GM23338 (cell line): ENCODE measurements at regions not wholly inside any gene's neighbourhood (a gene's known extent, or its start where the extent isn't known, plus 50 kb on each side); places are given as distances from the start of the nearest gene placed in this dataset.

Experiments
- ATAC-seq: fragments of 200-7000 bp; cut with Tn5 transposase; 3 replicates; pipeline ENCODE4 v1.9.1; 2020
- DNase-seq: peaks from one replicate; pipeline ENCODE4 v3.0.0-alpha.2; 2015; ENCODE audit warnings: low spot score
- H2AFZ ChIP-seq: fragments of 200-600 bp; sonication (generic); 2 replicates; pipeline ENCODE4 v1.8.0; 2016; ENCODE audit warnings: antibody characterized with exemption, mild to moderate bottlenecking, moderate library complexity
- H3F3A ChIP-seq: fragments of 200-600 bp; sonication (generic); replicated peaks from 2 replicates; pipeline ENCODE4 v1.8.0; 2017; ENCODE audit warnings: antibody characterized with exemption, mixed run types, low read depth
- H3K27ac ChIP-seq: fragments of 200-600 bp; sonication (generic); 2 replicates; pipeline ENCODE4 v1.6.1; 2016; ENCODE audit warnings: low read depth
- H3K27me3 ChIP-seq: fragments of 200-600 bp; sonication (generic); 2 replicates; pipeline ENCODE4 v1.8.0; 2016; ENCODE audit warnings: mild to moderate bottlenecking, mixed run types, moderate library complexity; ENCODE audit not compliant: insufficient read depth
- H3K36me3 ChIP-seq: fragments of 200-600 bp; sonication (generic); 2 replicates; pipeline ENCODE4 v1.8.0; 2016; ENCODE audit warnings: mild to moderate bottlenecking; ENCODE audit not compliant: insufficient read depth
- H3K4me1 ChIP-seq: fragments of 200-600 bp; sonication (generic); 2 replicates; pipeline ENCODE4 v1.8.0; 2016; ENCODE audit warnings: mild to moderate bottlenecking, moderate library complexity; ENCODE audit not compliant: insufficient read depth
- H3K4me2 ChIP-seq: fragments of 200-600 bp; sonication (generic); 2 replicates; pipeline ENCODE4 v1.7.1; 2017; ENCODE audit warnings: mixed run types
- H3K4me3 ChIP-seq: fragments of 200-600 bp; sonication (generic); 2 replicates; pipeline ENCODE4 v1.6.1; 2016; ENCODE audit warnings: mixed run types
- H3K79me2 ChIP-seq: fragments of 200-600 bp; sonication (generic); replicated peaks from 2 replicates; pipeline ENCODE4 v1.8.0; 2017; ENCODE audit warnings: mild to moderate bottlenecking; ENCODE audit not compliant: insufficient read depth
- H3K9me2 ChIP-seq: fragments of 200-600 bp; sonication (generic); 2 replicates; pipeline ENCODE4 v1.8.0; 2017; ENCODE audit not compliant: insufficient read depth
- H4K20me1 ChIP-seq: fragments of 200-600 bp; sonication (generic); replicated peaks from 2 replicates; pipeline ENCODE4 v1.8.0; 2017; ENCODE audit warnings: mild to moderate bottlenecking; ENCODE audit not compliant: insufficient read depth
- H3K27ac Mint-ChIP-seq: 2 replicates; pipeline ENCODE4 v1.8.0; 2020; ENCODE audit warnings: inconsistent platforms, mild to moderate bottlenecking, moderate library complexity, mixed read lengths
- H3K27me3 Mint-ChIP-seq: 3 replicates; pipeline ENCODE4 v1.8.0; 2022; ENCODE audit warnings: low read depth, mild to moderate bottlenecking, moderate library complexity, mixed read lengths, inconsistent platforms; ENCODE audit not compliant: insufficient read depth, poor library complexity
- H3K36me3 Mint-ChIP-seq: 3 replicates; pipeline ENCODE4 v1.8.0; 2021; ENCODE audit warnings: low read depth, mild to moderate bottlenecking, inconsistent platforms, moderate library complexity, mixed read lengths
- H3K4me1 Mint-ChIP-seq: 3 replicates; pipeline ENCODE4 v1.8.0; 2020; ENCODE audit warnings: mild to moderate bottlenecking, inconsistent platforms, mixed read lengths
- H3K4me3 Mint-ChIP-seq: 3 replicates; pipeline ENCODE4 v1.8.0; 2021; ENCODE audit warnings: moderate library complexity, mild to moderate bottlenecking, inconsistent platforms, mixed read lengths
- H3K9me3 Mint-ChIP-seq: 3 replicates; pipeline ENCODE4 v1.8.0; 2020; ENCODE audit warnings: moderate library complexity, mild to moderate bottlenecking, inconsistent platforms, mixed read lengths
- CREB1 ChIP-seq: fragments of 250-450 bp; sonication (Bioruptor Pico); IDR thresholded peaks from 2 replicates; pipeline ENCODE4 v1.5.0; 2020; ENCODE audit warnings: low read depth, mild to moderate bottlenecking, moderate library complexity
- EZH2 ChIP-seq: fragments of 200-600 bp; sonication (generic); IDR thresholded peaks from one replicate; pipeline ENCODE4 v1.8.0; 2017; ENCODE audit warnings: antibody characterized with exemption, mild to moderate bottlenecking, low read depth; ENCODE audit not compliant: unreplicated experiment
- JUNB ChIP-seq: IDR thresholded peaks from one replicate; pipeline ENCODE4 v1.6.1; 2016; ENCODE audit warnings: antibody characterized with exemption; ENCODE audit not compliant: unreplicated experiment
- NANOG ChIP-seq: IDR thresholded peaks from 2 replicates; pipeline ENCODE4 v1.6.1; 2016; ENCODE audit warnings: antibody characterized with exemption, borderline replicate concordance
- POLR2AphosphoS5 ChIP-seq: IDR thresholded peaks from 2 replicates; pipeline ENCODE4 v1.6.1; 2016; ENCODE audit warnings: antibody characterized with exemption, low read depth
- STAT1 ChIP-seq: IDR thresholded peaks from one replicate; pipeline ENCODE4 v1.6.1; 2016; ENCODE audit warnings: antibody characterized with exemption; ENCODE audit not compliant: unreplicated experiment
- TF ChIP-seq, protein P1 (sequence below), 2 experiments: fragments of 200-600 bp in 1 of 2; sonication (generic) in 1 of 2; conservative IDR thresholded peaks; 2 replicates each; pipeline versions ENCODE4 v1.5.1 to v1.6.1; 2016 to 2017; ENCODE audit warnings: antibody characterized with exemption in 2 of 2, low read depth in 2 of 2, mild to moderate bottlenecking in 2 of 2, moderate library complexity in 1 of 2
- TF ChIP-seq, protein P2 (sequence below): IDR thresholded peaks from 2 replicates; pipeline ENCODE4 v1.6.1; 2016; ENCODE audit warnings: antibody characterized with exemption
- TF ChIP-seq, protein P3 (sequence below): IDR thresholded peaks from one replicate; pipeline ENCODE4 v1.6.1; 2018; ENCODE audit warnings: antibody characterized with exemption; ENCODE audit not compliant: unreplicated experiment

DNA sequence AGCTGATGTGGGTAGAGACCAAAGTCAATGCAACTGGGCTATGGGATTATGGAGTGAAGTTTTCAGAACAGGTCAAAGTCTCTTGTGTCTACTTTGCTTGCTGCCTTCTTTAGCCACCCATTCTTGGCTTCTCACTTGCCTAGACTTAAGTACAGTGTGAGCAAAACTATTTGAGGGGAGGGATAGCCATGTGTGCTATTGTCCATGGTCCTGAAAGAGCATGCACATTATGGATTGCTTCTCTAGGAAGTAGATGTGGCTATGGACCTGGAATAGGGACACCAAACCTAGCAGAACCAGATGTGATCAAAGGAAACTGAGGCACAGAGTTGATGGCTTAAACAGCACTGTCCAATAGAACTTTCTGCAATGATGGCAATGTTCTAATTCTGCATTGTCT is 81.9 kb upstream of the ZNF800 start (continued):
- TF ChIP-seq, protein P1, sequence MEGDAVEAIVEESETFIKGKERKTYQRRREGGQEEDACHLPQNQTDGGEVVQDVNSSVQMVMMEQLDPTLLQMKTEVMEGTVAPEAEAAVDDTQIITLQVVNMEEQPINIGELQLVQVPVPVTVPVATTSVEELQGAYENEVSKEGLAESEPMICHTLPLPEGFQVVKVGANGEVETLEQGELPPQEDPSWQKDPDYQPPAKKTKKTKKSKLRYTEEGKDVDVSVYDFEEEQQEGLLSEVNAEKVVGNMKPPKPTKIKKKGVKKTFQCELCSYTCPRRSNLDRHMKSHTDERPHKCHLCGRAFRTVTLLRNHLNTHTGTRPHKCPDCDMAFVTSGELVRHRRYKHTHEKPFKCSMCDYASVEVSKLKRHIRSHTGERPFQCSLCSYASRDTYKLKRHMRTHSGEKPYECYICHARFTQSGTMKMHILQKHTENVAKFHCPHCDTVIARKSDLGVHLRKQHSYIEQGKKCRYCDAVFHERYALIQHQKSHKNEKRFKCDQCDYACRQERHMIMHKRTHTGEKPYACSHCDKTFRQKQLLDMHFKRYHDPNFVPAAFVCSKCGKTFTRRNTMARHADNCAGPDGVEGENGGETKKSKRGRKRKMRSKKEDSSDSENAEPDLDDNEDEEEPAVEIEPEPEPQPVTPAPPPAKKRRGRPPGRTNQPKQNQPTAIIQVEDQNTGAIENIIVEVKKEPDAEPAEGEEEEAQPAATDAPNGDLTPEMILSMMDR (conservative IDR thresholded peaks at IDR 0.05; ENCODE audit: low read depth in 2 of 2), result no peak
- TF ChIP-seq, protein P2, sequence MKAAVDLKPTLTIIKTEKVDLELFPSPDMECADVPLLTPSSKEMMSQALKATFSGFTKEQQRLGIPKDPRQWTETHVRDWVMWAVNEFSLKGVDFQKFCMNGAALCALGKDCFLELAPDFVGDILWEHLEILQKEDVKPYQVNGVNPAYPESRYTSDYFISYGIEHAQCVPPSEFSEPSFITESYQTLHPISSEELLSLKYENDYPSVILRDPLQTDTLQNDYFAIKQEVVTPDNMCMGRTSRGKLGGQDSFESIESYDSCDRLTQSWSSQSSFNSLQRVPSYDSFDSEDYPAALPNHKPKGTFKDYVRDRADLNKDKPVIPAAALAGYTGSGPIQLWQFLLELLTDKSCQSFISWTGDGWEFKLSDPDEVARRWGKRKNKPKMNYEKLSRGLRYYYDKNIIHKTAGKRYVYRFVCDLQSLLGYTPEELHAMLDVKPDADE, result no peak
- TF ChIP-seq NANOG, result no peak

GRCh38 chr7:127473409-127473808 is 80.9 kb upstream of the ZNF800 start:
- H3K79me2 ChIP-seq, result no peaks in the 10 kb centered on the region
- H3K36me3 ChIP-seq, result no peaks in the 10 kb centered on the region
- no peak overlapping the region for H2AFZ ChIP-seq
- no peaks in the 10 kb centered on the region for H4K20me1 ChIP-seq
- H3K4me2 ChIP-seq, result no peak overlapping the region
- H3K9me2 ChIP-seq, result no peaks in the 10 kb centered on the region
- no peak overlapping the region for H3K4me3 ChIP-seq
- peaks cover 4% of the 10 kb centered on the region; the same call in 1 of the 2 replicates for H3K27me3 ChIP-seq
- Mint-ChIP-seq H3K27me3 (peaks cover 5% of the 10 kb centered on the region), H3K4me3 (no peak overlapping the region), H3K9me3 (no peaks in the 10 kb centered on the region), H3K4me1 (peaks cover 17% of the 10 kb centered on the region; the same call in 2 of the 3 replicates), H3K36me3 (no peaks in the 10 kb centered on the region), H3K27ac (no peak overlapping the region)
- DNase-seq, result no peak
- TF ChIP-seq STAT1 (no peak), NANOG (no peak), POLR2AphosphoS5 (no peak), JUNB (no peak), EZH2 (no peak), CREB1 (CRISPR knock-in tag) (no peak)
- TF ChIP-seq, protein P3, sequence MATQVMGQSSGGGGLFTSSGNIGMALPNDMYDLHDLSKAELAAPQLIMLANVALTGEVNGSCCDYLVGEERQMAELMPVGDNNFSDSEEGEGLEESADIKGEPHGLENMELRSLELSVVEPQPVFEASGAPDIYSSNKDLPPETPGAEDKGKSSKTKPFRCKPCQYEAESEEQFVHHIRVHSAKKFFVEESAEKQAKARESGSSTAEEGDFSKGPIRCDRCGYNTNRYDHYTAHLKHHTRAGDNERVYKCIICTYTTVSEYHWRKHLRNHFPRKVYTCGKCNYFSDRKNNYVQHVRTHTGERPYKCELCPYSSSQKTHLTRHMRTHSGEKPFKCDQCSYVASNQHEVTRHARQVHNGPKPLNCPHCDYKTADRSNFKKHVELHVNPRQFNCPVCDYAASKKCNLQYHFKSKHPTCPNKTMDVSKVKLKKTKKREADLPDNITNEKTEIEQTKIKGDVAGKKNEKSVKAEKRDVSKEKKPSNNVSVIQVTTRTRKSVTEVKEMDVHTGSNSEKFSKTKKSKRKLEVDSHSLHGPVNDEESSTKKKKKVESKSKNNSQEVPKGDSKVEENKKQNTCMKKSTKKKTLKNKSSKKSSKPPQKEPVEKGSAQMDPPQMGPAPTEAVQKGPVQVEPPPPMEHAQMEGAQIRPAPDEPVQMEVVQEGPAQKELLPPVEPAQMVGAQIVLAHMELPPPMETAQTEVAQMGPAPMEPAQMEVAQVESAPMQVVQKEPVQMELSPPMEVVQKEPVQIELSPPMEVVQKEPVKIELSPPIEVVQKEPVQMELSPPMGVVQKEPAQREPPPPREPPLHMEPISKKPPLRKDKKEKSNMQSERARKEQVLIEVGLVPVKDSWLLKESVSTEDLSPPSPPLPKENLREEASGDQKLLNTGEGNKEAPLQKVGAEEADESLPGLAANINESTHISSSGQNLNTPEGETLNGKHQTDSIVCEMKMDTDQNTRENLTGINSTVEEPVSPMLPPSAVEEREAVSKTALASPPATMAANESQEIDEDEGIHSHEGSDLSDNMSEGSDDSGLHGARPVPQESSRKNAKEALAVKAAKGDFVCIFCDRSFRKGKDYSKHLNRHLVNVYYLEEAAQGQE, result no peak
- ATAC-seq, result no peak
- no peaks in the 10 kb centered on the region for H3F3A ChIP-seq
- no peak overlapping the region for H3K27ac ChIP-seq
- H3K4me1 ChIP-seq, result peaks cover 8% of the 10 kb centered on the region
